MCF 10A (cell line): ENCODE measurements at regions not wholly inside any gene's neighbourhood (a gene's known extent, or its start where the extent isn't known, plus 50 kb on each side); places are given as distances from the start of the nearest gene placed in this dataset.

Experiments used
- BruUV-seq: library from RNA; stranded (reverse); fragments of 400-500 nt; replicated peaks from 2 replicates; lab custom pipeline; 2021; lab: Mats Ljungman, UMichigan
- CTCF ChIA-PET: fragments of 300-600 bp; sonication (Branson Sonifier 250); formaldehyde crosslinking; extraction: SDS; loops from one replicate; lab custom pipeline; 2021; ENCODE audit warnings: antibody characterized with exemption, inconsistent platforms; lab: Yijun Ruan, JAX
- POLR2A ChIA-PET: fragments of 300-600, 350-650 bp; sonication (Branson Sonifier 250); formaldehyde crosslinking; extraction: SDS; loops from one replicate; lab custom pipeline; 2020; ENCODE audit warnings: antibody characterized with exemption, inconsistent platforms; lab: Yijun Ruan, JAX
- DNase-seq: peaks from one replicate; pipeline ENCODE4 v3.0.0-alpha.2; 2018; ENCODE audit not compliant: unreplicated experiment
- H3K27ac Mint-ChIP-seq: one replicate; pipeline ENCODE4 v1.8.0; 2022; ENCODE audit warnings: mild to moderate bottlenecking, low read depth, mixed read lengths; ENCODE audit not compliant: unreplicated experiment
- H3K27me3 Mint-ChIP-seq: one replicate; pipeline ENCODE4 v1.8.0; 2022; ENCODE audit warnings: mixed read lengths; ENCODE audit not compliant: insufficient read depth, unreplicated experiment
- H3K36me3 Mint-ChIP-seq: one replicate; pipeline ENCODE4 v1.8.0; 2022; ENCODE audit warnings: mild to moderate bottlenecking, moderate library complexity, mixed read lengths; ENCODE audit not compliant: insufficient read depth, unreplicated experiment
- H3K4me1 Mint-ChIP-seq: one replicate; pipeline ENCODE4 v1.8.0; 2022; ENCODE audit warnings: mixed read lengths; ENCODE audit not compliant: insufficient read depth, unreplicated experiment
- H3K4me3 Mint-ChIP-seq: one replicate; pipeline ENCODE4 v1.8.0; 2022; ENCODE audit warnings: mild to moderate bottlenecking, moderate library complexity, mixed read lengths; ENCODE audit not compliant: unreplicated experiment
- H3K9me3 Mint-ChIP-seq: one replicate; pipeline ENCODE4 v1.8.0; 2022; ENCODE audit warnings: mixed read lengths; ENCODE audit not compliant: unreplicated experiment
- intact Hi-C: fragments of 100-400 bp; cut with micrococcal nuclease; formaldehyde crosslinking; loops from 2 replicates; pipeline ENCODE4 v1.14.1; 2022
- TF ChIP-seq, protein P1 (sequence below): fragments of 200-600 bp; IDR thresholded peaks from one replicate; pipeline ENCODE4 v1.8.0; 2022; ENCODE audit warnings: antibody characterized with exemption, mild to moderate bottlenecking; ENCODE audit not compliant: unreplicated experiment

DNA sequence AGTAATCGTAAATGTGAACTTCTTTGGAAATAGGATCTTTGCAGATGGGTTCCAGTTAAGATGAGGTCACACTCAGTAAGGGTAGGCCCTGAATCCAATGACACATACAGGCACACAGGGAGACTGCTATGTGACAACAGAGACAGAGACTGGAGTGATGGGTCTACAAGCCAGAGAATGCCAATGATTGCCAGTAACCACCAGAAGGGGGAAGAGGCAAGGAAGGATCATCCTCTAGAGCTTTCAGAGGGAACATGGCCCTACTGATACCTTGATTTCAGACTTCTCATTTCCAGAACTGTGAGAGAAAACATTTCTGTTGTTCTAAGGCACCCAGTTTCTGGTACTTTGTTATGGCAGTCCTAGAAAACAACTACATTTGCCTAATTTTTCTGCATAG, 73.1 kb upstream of the CCDC160 start:
- no peak overlapping the region for H3K4me3 Mint-ChIP-seq
- H3K27ac Mint-ChIP-seq: no peak overlapping the region
- no peak for DNase-seq
- H3K9me3 Mint-ChIP-seq: no peaks in the 10 kb centered on the region
- TF ChIP-seq, protein P1, sequence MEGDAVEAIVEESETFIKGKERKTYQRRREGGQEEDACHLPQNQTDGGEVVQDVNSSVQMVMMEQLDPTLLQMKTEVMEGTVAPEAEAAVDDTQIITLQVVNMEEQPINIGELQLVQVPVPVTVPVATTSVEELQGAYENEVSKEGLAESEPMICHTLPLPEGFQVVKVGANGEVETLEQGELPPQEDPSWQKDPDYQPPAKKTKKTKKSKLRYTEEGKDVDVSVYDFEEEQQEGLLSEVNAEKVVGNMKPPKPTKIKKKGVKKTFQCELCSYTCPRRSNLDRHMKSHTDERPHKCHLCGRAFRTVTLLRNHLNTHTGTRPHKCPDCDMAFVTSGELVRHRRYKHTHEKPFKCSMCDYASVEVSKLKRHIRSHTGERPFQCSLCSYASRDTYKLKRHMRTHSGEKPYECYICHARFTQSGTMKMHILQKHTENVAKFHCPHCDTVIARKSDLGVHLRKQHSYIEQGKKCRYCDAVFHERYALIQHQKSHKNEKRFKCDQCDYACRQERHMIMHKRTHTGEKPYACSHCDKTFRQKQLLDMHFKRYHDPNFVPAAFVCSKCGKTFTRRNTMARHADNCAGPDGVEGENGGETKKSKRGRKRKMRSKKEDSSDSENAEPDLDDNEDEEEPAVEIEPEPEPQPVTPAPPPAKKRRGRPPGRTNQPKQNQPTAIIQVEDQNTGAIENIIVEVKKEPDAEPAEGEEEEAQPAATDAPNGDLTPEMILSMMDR: no peak
- CTCF ChIA-PET: no interaction called here
- intact Hi-C loops: no loop called here
- POLR2A ChIA-PET: no interaction called here
- no TSS peak for BruUV-seq
- H3K36me3 Mint-ChIP-seq: no peaks in the 10 kb centered on the region
- H3K4me1 Mint-ChIP-seq: no peaks in the 10 kb centered on the region
- H3K27me3 Mint-ChIP-seq: peaks cover 24% of the 10 kb centered on the region

DNA sequence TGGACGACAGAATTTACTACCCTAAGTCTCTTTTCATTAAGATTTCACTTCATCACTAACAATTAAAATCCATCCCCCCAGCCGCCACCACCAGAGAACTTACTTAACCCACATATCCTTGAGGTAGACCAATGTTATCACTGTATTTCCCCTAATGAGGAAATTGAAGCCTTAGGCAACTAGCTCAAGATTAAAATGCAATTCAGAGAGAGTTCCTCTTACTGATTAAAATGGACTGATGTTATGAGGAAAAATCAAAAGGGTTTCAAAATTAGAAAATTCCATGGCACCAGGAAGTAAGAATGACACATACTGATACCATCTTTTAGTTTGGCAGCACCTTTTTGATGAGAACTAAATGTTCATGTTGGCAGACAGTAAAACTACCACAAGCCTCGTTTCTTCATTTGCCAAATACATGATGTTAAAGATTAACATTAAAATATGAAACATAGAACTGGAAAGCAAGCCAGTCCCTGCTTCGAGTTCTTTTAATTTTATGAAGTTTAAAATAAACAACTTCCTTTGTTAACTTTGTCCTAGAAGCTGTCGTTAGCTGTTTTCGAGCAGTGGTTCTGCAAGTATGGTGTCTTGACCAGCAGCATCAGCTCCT, 69.3 kb upstream of the CCDC160 start:
- TF ChIP-seq, protein P1: no peak
- intact Hi-C loops: no loop called here
- CTCF ChIA-PET: interaction anchor here (2.1 kb wide), 1 partner anchor 23 kb away, joined by 6 read pairs; no protein-coding TSS in a partner anchor

DNA sequence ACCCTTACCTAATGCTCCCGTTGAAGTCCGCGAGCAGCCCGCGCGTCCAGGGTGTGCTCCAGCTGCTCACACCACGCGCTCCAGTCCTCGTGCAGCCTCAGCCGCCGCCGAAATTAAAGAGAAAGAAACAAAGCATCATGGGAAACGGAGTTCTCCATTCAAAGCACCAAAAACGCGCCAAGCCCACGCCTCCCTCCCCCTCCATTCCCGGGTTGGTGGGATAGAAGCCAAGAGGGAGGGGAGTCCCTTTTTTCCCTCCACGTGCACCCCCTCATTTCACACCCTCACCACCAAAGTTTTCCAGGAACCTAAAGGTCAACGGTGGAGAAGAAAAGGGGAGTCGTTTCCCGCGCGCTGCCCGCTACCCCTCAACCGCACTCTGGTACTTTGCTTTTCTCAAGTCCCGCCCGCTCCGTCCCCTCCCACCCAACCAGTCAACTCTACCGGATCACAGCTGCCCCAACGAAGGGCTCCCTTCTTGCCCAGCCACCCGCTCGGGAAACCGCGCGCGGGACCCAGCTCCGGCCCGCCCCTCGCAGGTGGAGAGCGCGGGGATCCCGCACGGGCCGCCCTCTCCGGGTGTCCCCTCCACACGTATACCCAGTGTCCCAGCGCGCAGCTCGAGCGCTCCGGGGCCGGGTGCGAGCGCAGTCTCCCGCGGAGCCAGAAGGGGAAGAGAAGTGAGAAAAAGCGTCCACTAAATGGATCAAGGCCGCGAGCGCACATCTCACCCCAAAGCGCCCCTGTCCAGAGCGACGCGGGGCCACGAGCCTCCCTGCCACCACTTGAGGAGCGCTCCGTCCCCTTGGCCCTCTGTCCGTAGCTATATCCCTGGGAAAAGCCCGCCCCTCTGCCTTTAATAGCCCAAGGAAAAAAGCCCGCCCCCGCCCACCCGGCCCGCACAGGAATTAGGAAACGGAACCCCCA, 65.1 kb upstream of the CCDC160 start:
- ChIA-PET CTCF (no interaction called here), POLR2A (no interaction called here)
- no TSS peak for BruUV-seq
- H3K9me3 Mint-ChIP-seq: no peaks in the 10 kb centered on the region
- no peak overlapping the region for H3K4me3 Mint-ChIP-seq
- no peak for DNase-seq
- no peak overlapping the region for H3K27ac Mint-ChIP-seq
- peaks cover 48% of the 10 kb centered on the region for H3K27me3 Mint-ChIP-seq
- intact Hi-C loops: no loop called here
- TF ChIP-seq, protein P1: no peak
- no peaks in the 10 kb centered on the region for H3K4me1 Mint-ChIP-seq
- no peaks in the 10 kb centered on the region for H3K36me3 Mint-ChIP-seq

More for the DNA sequence above, 69.3 kb upstream of the CCDC160 start:
- no peaks in the 10 kb centered on the region for H3K36me3 Mint-ChIP-seq
- no peak overlapping the region for H3K27ac Mint-ChIP-seq
- peaks cover 39% of the 10 kb centered on the region for H3K27me3 Mint-ChIP-seq
- POLR2A ChIA-PET: no interaction called here
- DNase-seq: no peak
- H3K4me1 Mint-ChIP-seq: no peaks in the 10 kb centered on the region
- no peaks in the 10 kb centered on the region for H3K9me3 Mint-ChIP-seq
- no TSS peak for BruUV-seq
- no peak overlapping the region for H3K4me3 Mint-ChIP-seq

DNA sequence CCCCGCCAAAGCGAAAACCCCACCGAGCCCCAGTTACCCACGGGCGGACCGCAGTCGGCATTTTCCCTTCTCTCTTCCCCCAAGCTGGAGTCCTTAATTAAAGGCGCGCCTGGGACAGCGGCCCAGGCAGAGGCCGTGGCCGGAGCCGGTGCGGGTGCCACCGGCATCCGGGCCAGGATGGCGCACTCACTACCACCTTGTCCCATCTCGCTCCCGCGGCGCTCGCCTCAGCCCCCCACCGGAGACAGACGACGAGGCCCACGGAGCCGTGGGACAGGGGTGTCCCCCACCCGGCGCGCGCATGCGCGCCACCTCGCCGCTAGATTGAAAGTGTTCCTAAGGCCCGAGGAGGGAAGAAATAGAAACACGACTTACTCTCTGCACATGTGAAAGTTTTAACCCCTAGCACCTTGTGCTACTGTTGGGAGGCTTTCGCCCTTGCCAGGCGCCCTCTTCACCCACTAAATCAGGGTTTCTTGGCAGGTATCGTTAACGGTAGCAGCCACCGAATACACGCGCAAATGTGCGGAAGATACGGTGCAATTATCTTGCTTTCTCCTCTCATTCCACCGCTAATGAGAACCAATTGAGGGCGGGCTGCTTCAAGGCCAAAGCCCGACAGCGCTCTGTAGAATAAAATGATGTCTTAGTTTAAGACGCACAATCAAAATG, 64.3 kb upstream of the CCDC160 start:
- Mint-ChIP-seq H3K27me3 (peaks cover 56% of the 10 kb centered on the region), H3K4me3 (no peak overlapping the region), H3K9me3 (no peaks in the 10 kb centered on the region), H3K27ac (no peak overlapping the region), H3K36me3 (no peaks in the 10 kb centered on the region), H3K4me1 (no peaks in the 10 kb centered on the region)
- TF ChIP-seq, protein P1: no peak
- ChIA-PET POLR2A (no interaction called here), CTCF (no interaction called here)
- intact Hi-C loops: no loop called here
- BruUV-seq: no TSS peak
- DNase-seq: no peak
